ENCODE measurements at regions not wholly inside any gene's neighbourhood (a gene's known extent, or its start where the extent isn't known, plus 50 kb on each side); places are given as distances from the start of the nearest gene placed in this dataset.

- intact Hi-C loops (cut with micrococcal nuclease): no loop called here
- Mint-ChIP-seq H3K4me3 (no peak overlapping the region), H3K27me3 (no peaks in the 10 kb centered on the region), H3K36me3 (ENCODE audit: low read depth) (no peaks in the 10 kb centered on the region), H3K4me1 (ENCODE audit: low read depth) (no peaks in the 10 kb centered on the region), H3K27ac (no peak overlapping the region), H3K9me3 (peaks cover 3% of the 10 kb centered on the region)
- no peak for TF ChIP-seq CTCF (IDR thresholded peaks at IDR 0.05)
- DNase-seq: no peak
- ChIA-PET POLR2A (no interaction called here), CTCF (no interaction called here)
- ATAC-seq: no peak
These were observed 308.2 kb downstream of the C12orf50 start for GRCh38 chr12:87720967-87721366.

DNA sequence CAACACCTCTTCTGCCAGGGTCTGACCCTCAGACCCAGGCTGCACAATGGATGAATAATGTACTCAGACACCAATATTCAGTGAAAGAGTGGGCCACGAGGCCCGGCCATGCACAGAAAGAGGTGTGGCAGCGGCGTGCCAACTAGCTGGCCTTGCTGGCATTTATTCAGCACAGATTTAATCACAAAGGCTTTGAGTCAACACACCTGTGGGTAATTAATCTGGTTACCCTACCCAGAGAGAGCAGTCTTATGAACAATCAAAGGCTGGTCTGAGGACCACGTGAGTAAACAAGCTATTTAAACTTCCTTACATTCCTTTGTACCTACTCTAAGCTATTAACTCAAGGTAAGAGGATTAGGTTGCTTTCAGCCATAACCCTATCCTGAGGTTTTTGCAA lies 324.8 kb downstream of the C12orf50 start:
- H3K4me3 Mint-ChIP-seq: no peak overlapping the region
- H3K36me3 Mint-ChIP-seq (ENCODE audit: low read depth): no peaks in the 10 kb centered on the region
- DNase-seq (no peak), ATAC-seq (no peak)
- no peaks in the 10 kb centered on the region for H3K4me1 Mint-ChIP-seq (ENCODE audit: low read depth)
- no peaks in the 10 kb centered on the region for H3K27me3 Mint-ChIP-seq
- POLR2A ChIA-PET: no interaction called here
- intact Hi-C loops (cut with micrococcal nuclease): no loop called here
- H3K27ac Mint-ChIP-seq: no peak overlapping the region
- TF ChIP-seq CTCF (IDR thresholded peaks at IDR 0.05): no peak
- peaks cover 9% of the 10 kb centered on the region for H3K9me3 Mint-ChIP-seq
- CTCF ChIA-PET: no interaction called here

GRCh38 chr12:87690236-87690810 lies 338.9 kb downstream of the C12orf50 start:
- POLR2A ChIA-PET: no interaction called here
- no peak for ATAC-seq
- H3K36me3 Mint-ChIP-seq (ENCODE audit: low read depth): no peaks in the 10 kb centered on the region

GRCh38 chr12:87689196-87689595 lies 340.0 kb downstream of the C12orf50 start:
- H3K9me3 Mint-ChIP-seq: peaks cover 5% of the 10 kb centered on the region
- CTCF ChIA-PET: no interaction called here

More at GRCh38 chr12:87690236-87690810, 338.9 kb downstream of the C12orf50 start:
- Mint-ChIP-seq H3K9me3 (peaks cover 5% of the 10 kb centered on the region), H3K27ac (no peak overlapping the region), H3K4me3 (no peak overlapping the region), H3K27me3 (no peaks in the 10 kb centered on the region), H3K4me1 (ENCODE audit: low read depth) (no peaks in the 10 kb centered on the region)
- no peak for DNase-seq
- CTCF ChIA-PET: no interaction called here
- intact Hi-C loops (cut with micrococcal nuclease): no loop called here
- TF ChIP-seq CTCF (IDR thresholded peaks at IDR 0.05): no peak

DNA sequence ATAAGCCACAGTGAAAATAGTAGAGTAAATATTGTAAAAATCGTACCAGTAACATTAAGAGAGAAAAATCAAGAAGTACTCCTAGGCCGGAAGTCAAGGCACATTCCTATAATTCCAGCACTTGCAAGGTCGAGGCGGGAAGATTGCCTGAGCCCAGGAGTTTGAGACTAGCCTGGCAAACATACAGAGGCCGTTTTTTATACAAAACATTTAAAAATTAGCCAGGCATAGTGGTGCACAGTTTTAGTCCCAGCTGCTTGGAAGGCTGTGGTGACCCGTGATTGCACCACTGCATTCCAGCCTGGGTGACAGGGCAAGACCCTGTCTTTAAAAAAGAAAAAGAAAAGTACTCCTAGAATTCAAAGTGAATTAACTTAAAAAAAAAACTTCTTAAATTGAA lies 341.8 kb downstream of the C12orf50 start:
- ChIA-PET POLR2A (no interaction called here), CTCF (no interaction called here)
- Mint-ChIP-seq H3K27me3 (no peaks in the 10 kb centered on the region), H3K27ac (no peak overlapping the region), H3K4me1 (ENCODE audit: low read depth) (no peaks in the 10 kb centered on the region), H3K9me3 (peaks cover 3% of the 10 kb centered on the region), H3K36me3 (ENCODE audit: low read depth) (no peaks in the 10 kb centered on the region), H3K4me3 (no peak overlapping the region)
- DNase-seq (no peak), ATAC-seq (no peak)
- TF ChIP-seq CTCF (IDR thresholded peaks at IDR 0.05): no peak
- intact Hi-C loops (cut with micrococcal nuclease): no loop called here

More at GRCh38 chr12:87689196-87689595, 340.0 kb downstream of the C12orf50 start:
- POLR2A ChIA-PET: no interaction called here
- no peaks in the 10 kb centered on the region for H3K27me3 Mint-ChIP-seq
- H3K4me1 Mint-ChIP-seq (ENCODE audit: low read depth): no peaks in the 10 kb centered on the region
- ATAC-seq (no peak), DNase-seq (no peak)
- H3K4me3 Mint-ChIP-seq: no peak overlapping the region
- no peaks in the 10 kb centered on the region for H3K36me3 Mint-ChIP-seq (ENCODE audit: low read depth)
- H3K27ac Mint-ChIP-seq: no peak overlapping the region
- intact Hi-C loops (cut with micrococcal nuclease): no loop called here
- TF ChIP-seq CTCF (IDR thresholded peaks at IDR 0.05): no peak
